ENCODE measurements at regions not wholly inside any gene's neighbourhood (a gene's known extent, or its start where the extent isn't known, plus 50 kb on each side); places are given as distances from the start of the nearest gene placed in this dataset.

DNA sequence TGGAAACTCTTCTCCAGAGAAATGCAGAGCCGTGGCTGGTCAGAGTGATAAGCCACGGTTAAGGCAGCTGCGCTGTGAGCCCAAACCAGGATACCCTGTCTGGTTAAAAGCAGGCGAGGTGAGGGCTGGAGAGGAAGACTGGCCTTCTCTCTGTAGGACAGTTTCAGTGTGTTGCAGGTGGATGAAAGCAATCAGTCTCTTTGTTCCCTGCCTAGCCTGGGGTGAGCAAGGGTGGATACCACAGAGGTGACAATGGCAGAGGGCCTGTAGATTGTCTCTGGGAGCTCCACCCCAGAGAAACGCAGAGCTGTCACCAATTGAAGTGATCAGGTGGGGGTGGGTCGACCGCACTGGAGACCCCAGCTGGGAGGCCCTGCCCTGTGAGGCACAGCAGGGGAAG lies 621.9 kb downstream of the LRFN5 start:
- TF ChIP-seq, protein P1, sequence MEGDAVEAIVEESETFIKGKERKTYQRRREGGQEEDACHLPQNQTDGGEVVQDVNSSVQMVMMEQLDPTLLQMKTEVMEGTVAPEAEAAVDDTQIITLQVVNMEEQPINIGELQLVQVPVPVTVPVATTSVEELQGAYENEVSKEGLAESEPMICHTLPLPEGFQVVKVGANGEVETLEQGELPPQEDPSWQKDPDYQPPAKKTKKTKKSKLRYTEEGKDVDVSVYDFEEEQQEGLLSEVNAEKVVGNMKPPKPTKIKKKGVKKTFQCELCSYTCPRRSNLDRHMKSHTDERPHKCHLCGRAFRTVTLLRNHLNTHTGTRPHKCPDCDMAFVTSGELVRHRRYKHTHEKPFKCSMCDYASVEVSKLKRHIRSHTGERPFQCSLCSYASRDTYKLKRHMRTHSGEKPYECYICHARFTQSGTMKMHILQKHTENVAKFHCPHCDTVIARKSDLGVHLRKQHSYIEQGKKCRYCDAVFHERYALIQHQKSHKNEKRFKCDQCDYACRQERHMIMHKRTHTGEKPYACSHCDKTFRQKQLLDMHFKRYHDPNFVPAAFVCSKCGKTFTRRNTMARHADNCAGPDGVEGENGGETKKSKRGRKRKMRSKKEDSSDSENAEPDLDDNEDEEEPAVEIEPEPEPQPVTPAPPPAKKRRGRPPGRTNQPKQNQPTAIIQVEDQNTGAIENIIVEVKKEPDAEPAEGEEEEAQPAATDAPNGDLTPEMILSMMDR (IDR thresholded peaks at IDR 0.05 in 8 of 11, conservative IDR thresholded peaks at IDR 0.05 in 3 of 11), result no peak
- no peak for TF ChIP-seq POLR2AphosphoS5 (IDR thresholded peaks at IDR 0.05)
- no peak for TF ChIP-seq POLR2A (IDR thresholded peaks at IDR 0.05)

Measured in spleen (tissue), 7 donors.